SK-N-MC (cell line): ENCODE measurements at regions not wholly inside any gene's neighbourhood (a gene's known extent, or its start where the extent isn't known, plus 50 kb on each side); places are given as distances from the start of the nearest gene placed in this dataset.
"Not testable (repeated sequence)": the region's sequence is repeated elsewhere in the genome, so short reads cannot be mapped to it uniquely, and the experiment has no call there.

Experiments used
- DNase-seq: peaks from one replicate; pipeline ENCODE4 v3.0.0-alpha.2; 2011; ENCODE audit warnings: low read depth, low spot score
- H3K27ac ChIP-seq: fragments of 200-600 bp; sonication (generic); 2 replicates; pipeline ENCODE4 v1.5.1; 2016; ENCODE audit warnings: mixed run types
- H3K36me3 ChIP-seq: fragments of 200-600 bp; sonication (generic); 2 replicates; pipeline ENCODE4 v1.6.1; 2017; ENCODE audit warnings: antibody characterized with exemption, low read length, mixed read lengths; ENCODE audit not compliant: insufficient read depth
- H3K4me3 ChIP-seq: fragments of 200-600 bp; sonication (generic); 2 replicates; pipeline ENCODE4 v1.5.1; 2016
- H3K9ac ChIP-seq: fragments of 200-600 bp; sonication (generic); 2 replicates; pipeline ENCODE4 v1.8.0; 2017; ENCODE audit warnings: mixed run types, mixed read lengths; ENCODE audit not compliant: insufficient read length
- H3K9me3 ChIP-seq: fragments of 200-600 bp; sonication (generic); 2 replicates; pipeline ENCODE4 v1.6.1; 2017; ENCODE audit warnings: low read depth, mild to moderate bottlenecking, antibody characterized with exemption, low read length, moderate library complexity, mixed read lengths
- EZH2 ChIP-seq: fragments of 200-600 bp; sonication (generic); IDR thresholded peaks from one replicate; pipeline ENCODE4 v1.6.1; 2017; ENCODE audit warnings: antibody characterized with exemption
- FOXP2 ChIP-seq: optimal IDR thresholded peaks from 2 replicates; pipeline ENCODE3; 2011; ENCODE audit warnings: mild to moderate bottlenecking, moderate library complexity; ENCODE audit not compliant: insufficient read depth; ENCODE audit errors: extremely low read length, control extremely low read depth
- POLR2AphosphoS5 ChIP-seq: IDR thresholded peaks from 2 replicates; pipeline ENCODE4 v1.6.1; 2012; ENCODE audit warnings: mild to moderate bottlenecking, low read depth, low read length, borderline replicate concordance

DNA sequence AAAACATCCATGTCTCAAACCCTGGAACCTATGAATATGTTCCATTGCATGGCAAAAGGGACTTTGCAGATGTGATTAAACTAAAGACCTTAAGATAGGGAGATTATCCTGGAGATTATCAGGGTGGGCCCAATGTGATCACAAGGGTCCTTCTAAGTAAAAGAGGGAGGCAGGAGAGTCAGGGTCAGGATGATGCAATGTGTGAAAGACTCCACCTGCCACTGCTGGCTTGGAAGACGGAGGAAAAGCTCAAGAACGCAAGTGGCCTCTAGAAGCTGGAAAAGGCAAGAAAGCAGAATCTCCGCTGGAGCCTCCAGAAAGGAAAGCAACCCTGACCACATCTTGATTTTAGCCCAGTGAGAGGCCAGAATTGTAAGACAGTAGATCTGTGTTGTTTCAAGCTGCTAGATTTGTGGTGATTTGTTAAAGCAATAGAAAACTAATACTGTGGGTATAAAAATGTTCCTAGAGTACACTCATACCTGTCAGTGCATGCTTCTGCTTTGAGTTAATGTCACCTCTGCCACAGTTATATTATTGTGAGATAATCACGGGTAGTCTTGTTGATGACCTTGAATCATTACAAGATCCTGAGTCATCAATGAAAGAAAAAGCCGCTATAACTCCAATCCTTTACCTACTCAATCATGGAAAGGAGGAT lies 93.5 kb upstream of the TNPO1 start:
- TF ChIP-seq FOXP2 (no peak), POLR2AphosphoS5 (no peak), EZH2 (no peak)
- DNase-seq, result no peak

DNA sequence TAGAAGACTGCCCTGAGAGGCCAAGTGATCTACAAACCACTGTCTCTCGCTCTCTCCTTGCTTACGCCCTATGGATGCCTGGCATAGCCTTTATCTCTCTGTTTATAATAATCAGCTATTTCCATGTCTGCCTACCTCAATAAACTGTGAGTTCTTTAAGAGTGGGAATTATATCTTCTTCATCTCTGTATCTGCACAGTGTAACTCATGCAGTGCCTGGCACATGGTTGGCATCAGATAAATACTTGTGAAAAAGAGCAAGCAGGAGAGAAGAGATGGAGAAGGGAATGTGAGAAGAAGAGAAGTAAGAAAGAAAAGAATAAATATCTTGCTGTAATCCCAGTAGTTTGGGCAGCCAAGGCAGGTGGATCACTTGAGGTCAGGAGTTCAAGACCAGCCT lies 94.6 kb upstream of the TNPO1 start:
- H3K27ac ChIP-seq, result no peak overlapping the region
- H3K9me3 ChIP-seq, result no peaks in the 10 kb centered on the region
- H3K4me3 ChIP-seq, result no peak overlapping the region
- TF ChIP-seq POLR2AphosphoS5 (no peak), FOXP2 (no peak), EZH2 (no peak)
- DNase-seq, result no peak
- no peak overlapping the region for H3K9ac ChIP-seq
- no peaks in the 10 kb centered on the region for H3K36me3 ChIP-seq

More for the DNA sequence above, 93.5 kb upstream of the TNPO1 start:
- Histone ChIP-seq H3K36me3 (no peaks in the 10 kb centered on the region), H3K27ac (no peak overlapping the region), H3K4me3 (no peak overlapping the region), H3K9me3 (no peaks in the 10 kb centered on the region), H3K9ac (no peak overlapping the region)

DNA sequence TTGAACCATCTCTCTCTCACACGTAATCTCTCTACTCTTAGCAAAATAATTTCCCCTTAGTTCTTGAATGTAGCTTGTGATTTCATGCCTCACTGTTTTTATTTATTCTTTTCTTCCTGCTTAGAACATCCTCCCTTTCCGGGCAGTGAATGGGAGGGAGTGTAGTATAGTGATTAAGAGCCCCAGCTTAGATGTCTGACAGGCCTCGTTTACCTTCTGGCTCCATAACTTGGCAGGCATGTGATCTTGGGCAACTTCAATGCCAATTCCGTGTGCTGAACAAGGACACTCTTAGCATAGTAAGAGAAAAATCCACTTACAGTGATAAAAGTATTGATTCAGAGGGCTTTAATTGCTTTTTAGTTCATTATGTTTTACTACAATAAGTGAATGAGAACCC lies 96.3 kb upstream of the TNPO1 start:
- H3K9ac ChIP-seq, result no peak overlapping the region
- H3K9me3 ChIP-seq, result no peaks in the 10 kb centered on the region
- TF ChIP-seq POLR2AphosphoS5 (no peak), FOXP2 (no peak), EZH2 (no peak)
- H3K27ac ChIP-seq, result no peak overlapping the region
- no peaks in the 10 kb centered on the region for H3K36me3 ChIP-seq
- no peak overlapping the region for H3K4me3 ChIP-seq
- DNase-seq, result no peak

DNA sequence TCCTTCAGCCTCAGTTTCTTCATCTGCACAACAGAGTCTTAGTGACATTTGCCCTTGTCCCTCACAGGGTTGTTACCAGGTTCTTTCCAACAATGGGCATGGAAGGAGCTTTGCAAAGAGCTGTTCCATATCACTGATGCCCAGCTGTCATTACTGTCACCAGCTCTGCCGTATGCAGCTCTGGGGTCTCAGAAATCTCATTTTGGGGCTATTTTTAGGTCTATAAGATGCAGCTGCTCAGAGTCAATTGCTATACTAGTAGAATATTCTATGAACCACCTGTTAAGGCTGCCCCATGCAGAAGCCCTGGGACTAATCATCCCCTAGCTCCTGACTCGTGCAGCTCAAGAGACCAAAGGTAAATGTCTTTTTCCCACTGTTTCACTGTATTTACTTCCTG lies 105.1 kb upstream of the TNPO1 start:
- H3K4me3 ChIP-seq, result no peak overlapping the region
- DNase-seq, result no peak
- TF ChIP-seq EZH2 (no peak), POLR2AphosphoS5 (no peak), FOXP2 (no peak)
- H3K9ac ChIP-seq, result no peak overlapping the region
- H3K9me3 ChIP-seq, result no peaks in the 10 kb centered on the region
- no peak overlapping the region for H3K27ac ChIP-seq
- H3K36me3 ChIP-seq, result no peaks in the 10 kb centered on the region

DNA sequence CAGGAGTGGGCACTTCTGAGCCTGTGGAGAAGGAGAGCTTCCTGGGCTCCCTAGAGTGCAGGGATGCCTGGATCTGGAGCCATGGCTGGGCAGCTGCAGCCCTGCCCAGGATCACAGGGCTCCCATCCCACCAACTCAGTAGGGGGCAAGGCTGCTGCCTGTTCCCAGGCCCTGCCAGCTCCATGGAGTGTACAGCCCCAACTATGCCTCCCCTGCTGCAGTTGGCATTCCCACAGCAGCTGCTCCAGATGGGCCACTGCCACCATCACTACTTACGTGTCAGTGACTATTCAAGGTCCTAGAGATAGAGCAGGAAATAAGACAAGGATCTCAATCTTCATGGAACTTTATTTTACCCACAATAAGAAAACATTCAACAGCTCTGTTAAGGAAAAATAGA lies 107.1 kb upstream of the TNPO1 start:
- H3K36me3 ChIP-seq, result no peaks in the 10 kb centered on the region
- no peak for DNase-seq
- TF ChIP-seq EZH2 (no peak), POLR2AphosphoS5 (no peak), FOXP2 (no peak)
- H3K27ac ChIP-seq, result no peak overlapping the region
- H3K4me3 ChIP-seq, result no peak overlapping the region
- no peak overlapping the region for H3K9ac ChIP-seq
- no peaks in the 10 kb centered on the region for H3K9me3 ChIP-seq

DNA sequence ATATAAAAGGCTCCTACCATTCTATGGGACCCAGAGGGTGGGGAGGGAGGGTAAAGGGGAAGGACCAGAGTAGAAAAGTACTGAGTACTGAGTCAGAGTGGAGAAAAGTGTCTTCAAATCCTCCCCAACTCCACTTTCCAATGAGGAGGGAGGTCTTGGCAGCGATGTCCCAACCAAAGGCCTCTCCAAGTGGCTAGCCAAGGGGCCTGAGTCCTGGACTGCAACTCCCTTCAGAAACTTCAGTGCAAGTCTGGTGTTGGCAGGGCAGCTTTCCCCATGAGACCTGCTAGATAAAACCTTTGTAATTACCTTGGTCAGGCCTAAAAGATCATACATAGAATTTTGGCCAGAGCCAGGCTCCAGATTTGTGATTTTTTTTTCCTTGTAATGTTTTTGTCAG lies 111.3 kb upstream of the TNPO1 start:
- Histone ChIP-seq H3K9ac (no peak overlapping the region), H3K4me3 (no peak overlapping the region), H3K36me3 (no peaks in the 10 kb centered on the region), H3K27ac (no peak overlapping the region), H3K9me3 (no peaks in the 10 kb centered on the region)
- no peak for DNase-seq
- TF ChIP-seq POLR2AphosphoS5 (no peak), EZH2 (no peak), FOXP2 (no peak)

DNA sequence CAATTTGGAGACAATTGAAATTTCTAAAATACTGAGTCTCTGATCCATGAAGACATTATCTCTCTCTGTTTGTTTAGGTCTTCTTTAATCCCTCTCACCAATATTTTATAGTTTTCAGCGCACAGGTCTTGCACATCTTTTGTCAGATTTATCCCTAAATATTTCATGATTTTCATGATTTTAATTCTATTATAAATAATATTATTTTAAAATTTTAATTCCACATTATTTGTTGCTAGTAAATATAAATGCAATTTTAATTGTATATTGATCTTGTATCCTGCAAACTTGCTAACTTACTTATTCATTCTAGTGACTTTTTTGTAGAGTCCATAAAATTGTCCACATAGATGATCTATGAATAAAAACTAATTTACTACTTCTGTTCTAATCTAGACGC lies 112.6 kb upstream of the TNPO1 start:
- TF ChIP-seq POLR2AphosphoS5 (no peak), EZH2 (no peak), FOXP2 (no peak)
- Histone ChIP-seq H3K9me3 (no peaks in the 10 kb centered on the region), H3K36me3 (no peaks in the 10 kb centered on the region), H3K4me3 (no peak overlapping the region), H3K9ac (no peak overlapping the region), H3K27ac (no peak overlapping the region)
- DNase-seq, result no peak

DNA sequence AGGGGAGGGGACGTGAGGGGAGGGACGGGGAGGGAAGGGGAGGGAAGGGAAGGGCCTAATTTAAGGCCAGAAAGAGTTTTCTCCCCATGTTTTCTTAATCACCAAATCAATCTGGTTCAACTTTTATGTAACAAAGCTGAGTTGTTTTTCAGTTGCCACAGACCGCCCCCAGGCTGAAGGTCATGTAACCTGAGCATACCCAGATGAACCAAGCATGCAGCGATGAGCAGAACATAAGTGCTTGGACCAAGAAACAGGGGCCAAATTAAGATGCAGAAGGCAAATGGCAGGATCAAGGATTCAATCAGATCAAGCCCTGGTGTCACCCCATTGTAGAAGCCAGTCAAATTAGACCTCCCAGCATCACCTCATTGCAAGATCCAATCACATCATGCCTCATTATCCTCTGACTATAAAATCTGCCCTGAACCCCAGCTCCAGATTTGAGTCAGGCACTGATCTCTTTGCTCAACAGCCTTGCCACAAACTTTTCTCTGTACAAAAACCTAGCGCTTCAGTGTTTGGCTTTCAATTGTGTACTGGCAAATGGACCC lies 113.5 kb upstream of the TNPO1 start:
- no peaks in the 10 kb centered on the region for H3K9me3 ChIP-seq
- no peak for TF ChIP-seq FOXP2
- TF ChIP-seq POLR2AphosphoS5, result no peak
- no peak for TF ChIP-seq EZH2
- no peak for DNase-seq

DNA sequence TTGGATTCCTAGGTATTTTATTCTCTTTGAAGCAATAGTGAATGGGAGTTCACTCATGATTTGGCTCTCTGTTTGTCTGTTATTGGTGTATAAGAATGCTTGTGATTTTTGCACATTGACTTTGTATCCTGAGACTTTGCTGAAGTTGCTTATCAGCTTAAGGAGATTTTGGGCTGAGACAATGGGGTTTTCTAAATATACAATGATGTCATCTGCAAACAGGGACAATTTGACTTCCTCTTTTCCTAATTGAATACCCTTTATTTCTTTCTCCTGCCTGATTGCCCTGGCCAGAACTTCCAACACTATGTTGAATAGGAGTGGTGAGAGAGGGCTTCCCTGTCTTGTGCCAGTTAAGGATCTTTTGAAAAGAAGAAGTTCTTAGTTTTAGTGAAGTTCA lies 114.4 kb upstream of the TNPO1 start:
- H3K36me3 ChIP-seq, H3K9ac ChIP-seq, H3K4me3 ChIP-seq, H3K27ac ChIP-seq, DNase-seq, H3K9me3 ChIP-seq: not testable (repeated sequence)

More for the DNA sequence above, 113.5 kb upstream of the TNPO1 start:
- Histone ChIP-seq H3K27ac (no peak overlapping the region), H3K36me3 (no peaks in the 10 kb centered on the region), H3K4me3 (no peak overlapping the region), H3K9ac (no peak overlapping the region)
